OCI-LY3 (cell line): ENCODE measurements at regions not wholly inside any gene's neighbourhood (a gene's known extent, or its start where the extent isn't known, plus 50 kb on each side); places are given as distances from the start of the nearest gene placed in this dataset.

ENCODE experiments used
- EZH2phosphoT487 ChIP-seq: fragments of 200-600 bp; shearing (Covaris generic); IDR thresholded peaks from 2 replicates; pipeline ENCODE4 v1.6.1; 2018; ENCODE audit warnings: antibody characterized with exemption, mixed run types, low read depth
- TF ChIP-seq, protein P1 (sequence below): fragments of 200-600, 300-600 bp; sonication (generic); IDR thresholded peaks from 2 replicates; pipeline ENCODE4 v1.5.1; 2014; ENCODE audit warnings: antibody characterized with exemption, low read length, low read depth

DNA sequence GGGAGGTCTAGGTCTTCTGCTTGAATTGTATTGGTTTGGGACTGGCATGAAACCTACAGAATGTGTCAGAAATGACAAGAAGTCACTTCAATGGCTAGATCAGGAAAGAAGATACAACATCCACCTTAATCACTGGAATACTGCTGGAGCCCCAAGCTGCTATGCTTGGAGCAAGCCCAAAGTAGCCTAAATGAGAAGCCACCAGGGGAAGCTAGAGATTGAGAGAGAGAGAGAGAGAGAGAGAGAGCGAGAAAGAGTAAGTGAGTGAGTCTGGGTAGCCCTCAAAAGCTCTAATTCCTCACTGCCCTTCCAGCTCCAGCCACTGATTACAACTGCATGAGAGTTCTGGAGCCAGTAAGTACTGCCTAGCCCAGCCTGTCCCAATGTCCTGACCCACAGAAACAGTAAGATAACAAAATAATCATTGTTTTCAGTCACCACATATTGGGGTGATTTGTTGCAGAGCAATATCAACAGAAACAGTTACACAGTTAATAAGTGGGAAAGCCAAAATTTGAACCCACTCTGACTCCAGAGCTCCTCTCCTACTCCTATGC lies 529.2 kb upstream of the GOLIM4 start:
- TF ChIP-seq, protein P1, sequence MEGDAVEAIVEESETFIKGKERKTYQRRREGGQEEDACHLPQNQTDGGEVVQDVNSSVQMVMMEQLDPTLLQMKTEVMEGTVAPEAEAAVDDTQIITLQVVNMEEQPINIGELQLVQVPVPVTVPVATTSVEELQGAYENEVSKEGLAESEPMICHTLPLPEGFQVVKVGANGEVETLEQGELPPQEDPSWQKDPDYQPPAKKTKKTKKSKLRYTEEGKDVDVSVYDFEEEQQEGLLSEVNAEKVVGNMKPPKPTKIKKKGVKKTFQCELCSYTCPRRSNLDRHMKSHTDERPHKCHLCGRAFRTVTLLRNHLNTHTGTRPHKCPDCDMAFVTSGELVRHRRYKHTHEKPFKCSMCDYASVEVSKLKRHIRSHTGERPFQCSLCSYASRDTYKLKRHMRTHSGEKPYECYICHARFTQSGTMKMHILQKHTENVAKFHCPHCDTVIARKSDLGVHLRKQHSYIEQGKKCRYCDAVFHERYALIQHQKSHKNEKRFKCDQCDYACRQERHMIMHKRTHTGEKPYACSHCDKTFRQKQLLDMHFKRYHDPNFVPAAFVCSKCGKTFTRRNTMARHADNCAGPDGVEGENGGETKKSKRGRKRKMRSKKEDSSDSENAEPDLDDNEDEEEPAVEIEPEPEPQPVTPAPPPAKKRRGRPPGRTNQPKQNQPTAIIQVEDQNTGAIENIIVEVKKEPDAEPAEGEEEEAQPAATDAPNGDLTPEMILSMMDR: no peak
- TF ChIP-seq EZH2phosphoT487: no peak
